ENCODE measurements at regions not wholly inside any gene's neighbourhood (a gene's known extent, or its start where the extent isn't known, plus 50 kb on each side); places are given as distances from the start of the nearest gene placed in this dataset.
"Not testable (repeated sequence)": the region's sequence is repeated elsewhere in the genome, so short reads cannot be mapped to it uniquely, and the experiment has no call there.

GRCh38 chr9:94387338-94388010 lies 59.0 kb upstream of the NUTM2F start:
- H3K4me3 ChIP-seq (ENCODE audit: low read depth, low read length); DNase-seq (ENCODE audit: low read depth): not testable (repeated sequence)

- DNase-seq (ENCODE audit: low read depth); H3K4me3 ChIP-seq (ENCODE audit: low read depth, low read length): not testable (repeated sequence)
These were observed 59.6 kb upstream of the NUTM2F start for GRCh38 chr9:94388011-94388406.

GRCh38 chr9:94390425-94391098 lies 62.1 kb upstream of the NUTM2F start:
- DNase-seq (ENCODE audit: low read depth); H3K4me3 ChIP-seq (ENCODE audit: low read depth, low read length): not testable (repeated sequence)

- H3K4me3 ChIP-seq (ENCODE audit: low read depth, low read length); DNase-seq (ENCODE audit: low read depth): not testable (repeated sequence)
These were observed 64.7 kb upstream of the NUTM2F start for GRCh38 chr9:94392971-94393624.

GRCh38 chr9:94397766-94398379 lies 69.4 kb upstream of the NUTM2F start:
- DNase-seq (ENCODE audit: low read depth): not testable (repeated sequence)

GRCh38 chr9:94400461-94400860 lies 72.0 kb upstream of the NUTM2F start:
- H3K4me3 ChIP-seq (ENCODE audit: low read depth, low read length); DNase-seq (ENCODE audit: low read depth): not testable (repeated sequence)

More at GRCh38 chr9:94397766-94398379, 69.4 kb upstream of the NUTM2F start:
- H3K4me3 ChIP-seq (ENCODE audit: low read depth, low read length): not testable (repeated sequence)

- H3K4me3 ChIP-seq (ENCODE audit: low read depth, low read length); DNase-seq (ENCODE audit: low read depth): not testable (repeated sequence)
These were observed 74.4 kb upstream of the NUTM2F start for GRCh38 chr9:94402795-94403194.

- H3K4me3 ChIP-seq (ENCODE audit: low read depth, low read length); DNase-seq (ENCODE audit: low read depth): not testable (repeated sequence)
These were observed 75.1 kb upstream of the NUTM2F start for GRCh38 chr9:94403571-94403970.

- DNase-seq (ENCODE audit: low read depth); H3K4me3 ChIP-seq (ENCODE audit: low read depth, low read length): not testable (repeated sequence)
These were observed 85.2 kb upstream of the NUTM2F start for GRCh38 chr9:94413665-94414064.

GRCh38 chr9:94415111-94415510 lies 86.7 kb upstream of the NUTM2F start:
- not testable (repeated sequence) for H3K4me3 ChIP-seq (ENCODE audit: low read depth, low read length); DNase-seq (ENCODE audit: low read depth)

GRCh38 chr9:94420098-94420497 lies 91.7 kb upstream of the NUTM2F start:
- not testable (repeated sequence) for DNase-seq (ENCODE audit: low read depth); H3K4me3 ChIP-seq (ENCODE audit: low read depth, low read length)

GRCh38 chr9:94421951-94422350 lies 93.5 kb upstream of the NUTM2F start:
- H3K4me3 ChIP-seq (ENCODE audit: low read depth, low read length); DNase-seq (ENCODE audit: low read depth): not testable (repeated sequence)

- DNase-seq (ENCODE audit: low read depth): not testable (repeated sequence)
These were observed 96.9 kb upstream of the NUTM2F start for GRCh38 chr9:94425312-94425711.

GRCh38 chr9:94437128-94437527 lies 108.7 kb upstream of the NUTM2F start:
- DNase-seq (ENCODE audit: low read depth); H3K4me3 ChIP-seq (ENCODE audit: low read depth, low read length): not testable (repeated sequence)

More at GRCh38 chr9:94425312-94425711, 96.9 kb upstream of the NUTM2F start:
- not testable (repeated sequence) for H3K4me3 ChIP-seq (ENCODE audit: low read depth, low read length)

- H3K4me3 ChIP-seq (ENCODE audit: low read depth, low read length); DNase-seq (ENCODE audit: low read depth): not testable (repeated sequence)
These were observed 109.9 kb upstream of the NUTM2F start for GRCh38 chr9:94438336-94438735.

- DNase-seq (ENCODE audit: low read depth); H3K4me3 ChIP-seq (ENCODE audit: low read depth, low read length): not testable (repeated sequence)
These were observed 112.7 kb upstream of the NUTM2F start for GRCh38 chr9:94441146-94441545.

All from GM12864 (cell line).